GM18907 (cell line): ENCODE measurements at regions not wholly inside any gene's neighbourhood (a gene's known extent, or its start where the extent isn't known, plus 50 kb on each side); places are given as distances from the start of the nearest gene placed in this dataset.
"Not testable (repeated sequence)": the region's sequence is repeated elsewhere in the genome, so short reads cannot be mapped to it uniquely, and the experiment has no call there.

Source experiments
- ATAC-seq: cut with Tn5 transposase; IDR thresholded peaks from one replicate; pipeline ENCODE4 v1.9.1; 2021; ENCODE audit warnings: mild to moderate bottlenecking, moderate library complexity; ENCODE audit not compliant: unreplicated experiment

DNA sequence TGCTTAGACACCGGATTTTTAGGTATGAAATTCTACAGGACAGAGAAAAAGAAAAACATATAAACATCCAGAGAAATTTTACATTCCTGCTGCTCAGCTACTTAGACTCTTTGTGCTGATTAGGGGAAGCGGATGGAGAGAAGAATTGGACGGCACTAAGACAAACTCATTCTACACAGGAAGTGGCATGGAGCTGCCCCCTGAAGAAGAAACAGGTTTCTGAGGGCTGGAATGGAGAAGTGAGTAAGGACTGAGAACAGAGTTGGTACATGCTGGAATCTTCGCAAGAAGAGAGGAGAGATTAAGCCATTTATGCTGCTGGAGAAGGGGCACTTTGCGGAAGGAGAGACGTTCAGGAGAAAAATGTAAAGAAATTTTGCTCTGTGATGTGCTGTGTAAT is 253.0 kb upstream of the ERBB4 start:
- no peak for ATAC-seq

DNA sequence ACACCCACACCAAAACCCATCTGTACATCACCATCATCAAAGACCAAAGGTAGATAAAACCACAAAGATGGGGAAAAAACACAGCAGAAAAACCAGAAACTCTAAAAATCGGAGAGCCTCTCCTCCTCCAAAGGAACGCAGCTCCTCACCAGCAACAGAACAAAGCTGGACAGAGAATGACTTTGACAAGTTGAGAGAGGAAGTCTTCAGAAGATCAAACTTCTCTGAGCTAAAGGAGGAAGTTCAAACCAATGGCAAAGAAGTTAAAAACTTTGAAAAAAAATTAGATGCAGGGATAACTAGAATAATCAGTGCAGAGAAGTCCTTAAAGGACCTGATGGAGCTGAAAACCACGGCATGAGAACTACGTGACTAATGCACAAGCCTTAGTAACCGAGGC is 247.5 kb upstream of the ERBB4 start:
- not testable (repeated sequence) for ATAC-seq

DNA sequence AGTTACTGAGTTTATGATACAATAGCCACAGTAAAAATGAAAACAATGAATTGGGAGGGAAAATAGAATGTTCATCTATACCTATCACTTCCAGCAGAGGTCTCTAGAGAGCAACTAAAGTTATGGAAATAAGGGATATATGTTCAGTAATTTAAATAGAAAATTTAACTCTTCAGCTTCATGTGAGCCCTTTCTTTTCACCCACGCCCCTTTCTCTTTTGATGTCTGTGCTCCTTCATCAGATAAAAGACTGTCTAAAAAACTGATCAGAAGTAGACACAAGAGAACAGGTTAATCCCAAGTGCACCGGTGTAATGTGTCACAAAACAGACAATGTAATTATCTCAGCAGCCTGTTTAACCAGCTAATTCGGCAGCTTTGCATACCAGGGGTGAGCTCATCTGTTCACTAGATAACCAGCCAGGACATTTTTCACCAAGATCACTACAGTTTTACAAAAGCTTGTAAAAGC is 238.5 kb upstream of the ERBB4 start:
- ATAC-seq: peak; percentile 71

DNA sequence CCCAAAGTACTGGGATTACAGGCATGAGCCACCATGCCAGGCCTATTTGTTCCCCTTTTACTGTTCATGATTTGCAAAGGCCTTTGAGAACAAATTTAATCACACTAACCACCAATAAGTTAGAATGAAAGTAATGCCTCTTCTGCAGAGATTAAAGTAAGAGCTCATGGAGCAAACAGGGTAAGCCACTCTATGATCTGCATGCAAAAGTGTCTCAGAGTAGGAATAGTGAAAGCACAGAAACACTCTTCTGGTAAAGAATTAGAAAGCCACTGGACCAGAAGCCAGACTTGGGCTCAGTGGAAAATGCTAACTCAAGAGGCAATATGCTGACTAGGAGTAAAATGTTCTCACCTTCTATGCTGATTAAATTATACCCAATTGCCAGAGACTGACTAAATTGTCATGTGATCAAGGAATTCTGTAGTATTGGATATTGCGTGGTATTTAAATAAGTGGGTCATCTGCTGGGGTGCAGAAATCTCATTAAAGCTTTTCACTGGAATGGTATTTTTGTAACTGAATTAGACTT is 235.3 kb upstream of the ERBB4 start:
- ATAC-seq: no peak

DNA sequence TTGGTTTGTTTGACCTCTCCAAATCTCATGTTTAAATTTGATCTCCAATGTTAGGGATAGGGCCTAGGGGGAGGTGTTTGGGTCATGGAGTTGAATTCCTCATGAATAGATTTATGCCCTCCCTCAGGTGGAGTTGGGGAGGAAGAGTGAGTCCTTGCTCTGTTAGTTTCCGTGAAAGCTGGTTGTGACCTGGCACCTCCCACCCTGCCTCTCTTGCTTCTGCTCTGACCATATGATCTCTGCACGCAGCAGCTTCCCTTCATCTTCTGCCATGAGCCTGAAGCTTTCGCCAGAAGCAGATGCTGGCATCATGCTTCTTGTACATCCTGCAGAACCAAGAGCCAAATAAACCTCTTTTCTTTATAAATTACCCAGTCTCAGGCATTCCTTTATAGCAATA is 231.6 kb upstream of the ERBB4 start:
- ATAC-seq: no peak

DNA sequence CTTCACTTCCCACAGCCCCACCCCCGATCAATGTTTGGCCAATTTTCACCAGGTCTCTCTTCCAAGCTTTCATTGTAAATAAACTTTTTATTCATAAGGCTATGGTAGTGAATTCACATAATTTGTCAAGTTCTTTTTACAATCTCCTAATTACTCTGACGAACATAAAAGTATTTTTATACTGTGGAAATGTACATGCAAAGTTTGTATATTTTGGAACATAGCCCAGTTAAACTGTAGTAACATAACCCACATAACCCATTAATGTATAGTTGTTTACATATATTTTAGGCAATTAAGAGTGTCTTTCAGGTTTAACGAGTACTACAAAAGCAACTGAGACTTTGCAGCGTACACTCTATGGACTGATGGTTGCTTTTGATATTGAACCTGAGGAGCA is 228.3 kb upstream of the ERBB4 start:
- ATAC-seq: no peak

DNA sequence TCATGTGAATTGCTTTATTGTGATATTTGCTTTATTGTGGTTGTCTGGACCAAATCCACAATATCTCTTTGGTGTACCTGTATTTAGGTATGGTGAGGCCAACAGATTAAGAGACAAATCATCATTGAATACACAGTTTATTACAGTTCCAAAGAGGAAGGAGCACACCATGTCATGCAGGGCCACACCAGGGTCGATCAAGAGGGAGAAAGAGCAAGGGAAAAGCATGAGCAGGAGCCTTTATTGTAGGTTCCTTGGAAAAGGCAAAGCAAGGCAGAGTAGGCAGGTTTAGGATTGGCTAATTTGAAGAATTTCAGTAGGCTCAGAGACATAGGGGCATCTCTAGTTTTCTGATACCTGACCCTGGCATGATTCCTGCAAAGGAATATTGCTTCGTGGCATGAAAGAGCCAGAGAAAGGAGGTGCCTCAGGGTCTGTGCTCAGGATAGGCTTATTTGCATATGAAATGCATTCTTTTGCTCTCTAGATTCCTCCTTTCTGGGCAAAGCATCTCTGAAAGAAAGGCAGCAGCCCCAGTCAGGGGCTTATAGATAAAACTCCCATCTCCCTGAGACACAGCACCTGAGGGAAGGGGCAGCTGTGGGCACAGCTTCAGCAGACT is 214.2 kb upstream of the ERBB4 start:
- no peak for ATAC-seq

DNA sequence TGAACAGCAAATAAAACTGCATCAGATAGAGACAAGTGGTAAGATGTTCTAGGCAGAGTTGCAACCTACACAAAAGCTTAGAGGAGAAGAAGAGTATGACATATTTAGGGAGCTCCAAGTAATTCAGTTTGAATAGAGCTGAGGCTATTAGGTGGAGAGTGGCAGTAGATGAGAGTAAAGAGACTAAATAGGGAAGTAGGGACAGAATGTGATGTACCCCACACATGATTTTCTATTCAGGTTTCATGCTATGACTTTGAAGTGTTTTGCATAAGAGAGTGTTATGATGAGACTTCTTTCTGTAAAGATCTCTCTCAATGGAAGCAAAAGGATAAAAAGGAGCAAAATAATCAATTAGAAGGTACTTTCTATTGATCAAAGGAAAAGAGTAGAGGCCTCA is 206.8 kb upstream of the ERBB4 start:
- peak; percentile 85 for ATAC-seq

DNA sequence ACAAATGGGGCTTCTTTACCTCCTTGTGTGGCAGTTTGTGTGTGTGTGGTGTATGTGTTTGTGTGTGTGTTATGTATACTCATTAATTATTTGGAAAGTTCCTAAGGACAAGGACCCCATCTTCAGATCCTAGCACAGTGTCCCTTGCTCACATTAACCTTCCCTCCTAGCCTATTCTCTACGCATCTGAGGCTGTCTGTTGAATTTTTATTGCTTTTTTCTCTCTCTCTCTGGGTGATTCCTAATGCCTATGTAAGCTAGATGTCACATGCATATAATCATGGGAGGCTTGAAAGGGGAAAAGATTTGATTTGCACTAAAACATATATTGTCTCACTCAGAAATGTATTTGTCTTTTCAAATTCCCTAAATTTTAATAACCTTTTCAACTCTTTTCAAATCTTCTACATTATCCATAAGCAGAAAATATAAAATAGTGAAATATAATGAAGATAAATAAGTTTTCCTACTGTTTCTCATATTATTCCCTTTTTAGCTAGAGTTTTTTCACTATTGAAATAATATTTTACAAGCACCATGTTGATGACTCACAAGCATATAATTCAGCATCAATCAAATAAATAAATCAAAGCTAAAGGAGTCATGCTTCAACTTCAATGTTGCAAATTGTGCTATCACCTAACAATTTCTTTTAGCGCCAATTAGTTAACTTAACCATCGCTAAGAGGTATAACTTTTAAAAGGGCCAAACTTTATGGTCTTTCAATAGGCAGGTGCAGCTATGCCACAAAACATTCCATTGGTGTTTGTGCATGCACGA is 199.0 kb upstream of the ERBB4 start:
- ATAC-seq: no peak

DNA sequence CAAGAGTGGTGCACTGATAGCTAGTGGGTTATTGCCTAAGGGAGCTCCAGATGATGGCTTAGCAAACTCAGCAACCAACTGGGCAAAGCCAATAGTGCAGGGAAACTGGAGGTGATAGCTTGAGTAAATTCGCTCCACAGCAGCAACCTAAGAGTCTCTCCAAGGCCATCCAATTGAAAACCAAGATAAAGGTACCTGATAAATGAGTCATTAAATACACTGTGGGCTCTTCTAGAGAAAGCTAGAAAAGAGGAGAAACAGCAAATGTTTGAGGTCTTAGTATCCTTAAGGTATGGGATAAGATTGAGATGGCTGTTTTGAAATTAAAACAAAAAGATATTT is 197.8 kb upstream of the ERBB4 start:
- no peak for ATAC-seq

DNA sequence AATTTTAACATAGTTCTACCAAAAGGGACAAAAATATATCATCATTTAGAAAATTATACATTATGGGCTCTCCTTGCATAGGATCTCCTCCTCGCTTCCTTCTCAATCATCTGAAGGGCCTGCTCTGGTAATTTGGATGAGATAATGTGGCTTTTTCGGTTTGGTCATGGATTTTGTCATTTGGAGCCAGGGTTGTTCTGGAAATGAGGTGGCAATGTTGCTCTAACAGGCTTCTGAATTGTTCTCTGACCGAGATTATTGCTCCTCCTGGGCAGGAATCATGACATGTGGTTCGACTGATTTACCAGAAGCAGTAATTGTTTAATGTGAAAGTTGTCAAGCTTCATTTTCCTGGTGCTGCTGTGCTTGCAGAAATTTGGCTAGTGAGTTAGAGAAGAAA is 194.7 kb upstream of the ERBB4 start:
- peak; percentile 48 for ATAC-seq

DNA sequence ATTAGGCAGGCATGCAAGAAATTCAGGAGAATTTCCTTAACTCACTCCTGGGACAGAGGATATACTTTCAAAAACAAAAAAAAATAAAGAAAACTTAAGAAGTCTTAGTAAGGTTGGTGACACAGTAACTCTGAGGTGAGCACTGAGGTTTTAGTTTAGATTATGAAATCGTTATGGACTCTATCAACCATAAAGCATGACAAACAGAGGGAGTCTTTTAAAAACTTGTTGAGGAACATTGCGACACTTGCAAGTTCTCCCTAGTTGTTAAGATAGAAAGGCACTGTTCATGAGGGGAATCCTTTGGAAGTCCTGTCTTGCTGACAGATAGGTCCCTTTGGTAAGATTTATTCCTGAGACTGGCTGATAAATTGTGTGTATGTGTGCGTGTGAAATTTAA is 194.3 kb upstream of the ERBB4 start:
- ATAC-seq: peak; percentile 39

DNA sequence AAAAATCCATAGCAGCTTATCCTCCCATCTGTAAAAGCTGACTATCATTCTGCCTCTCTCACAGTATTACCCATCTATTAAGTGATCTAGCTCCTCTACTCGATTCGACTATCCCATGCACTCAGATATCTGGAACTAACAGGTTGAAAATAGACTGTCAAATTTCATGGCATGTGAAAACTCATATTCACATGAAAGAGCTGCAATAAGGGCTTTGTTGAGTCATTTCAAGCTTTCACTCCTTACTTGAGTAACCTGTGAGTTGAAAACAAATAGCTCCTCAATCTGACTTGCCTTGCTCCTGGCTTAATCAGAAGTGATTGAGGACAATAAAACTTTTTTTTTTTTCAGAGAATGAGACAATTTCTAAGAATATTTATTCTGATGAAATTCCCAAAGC is 192.4 kb upstream of the ERBB4 start:
- peak; percentile 74 for ATAC-seq

DNA sequence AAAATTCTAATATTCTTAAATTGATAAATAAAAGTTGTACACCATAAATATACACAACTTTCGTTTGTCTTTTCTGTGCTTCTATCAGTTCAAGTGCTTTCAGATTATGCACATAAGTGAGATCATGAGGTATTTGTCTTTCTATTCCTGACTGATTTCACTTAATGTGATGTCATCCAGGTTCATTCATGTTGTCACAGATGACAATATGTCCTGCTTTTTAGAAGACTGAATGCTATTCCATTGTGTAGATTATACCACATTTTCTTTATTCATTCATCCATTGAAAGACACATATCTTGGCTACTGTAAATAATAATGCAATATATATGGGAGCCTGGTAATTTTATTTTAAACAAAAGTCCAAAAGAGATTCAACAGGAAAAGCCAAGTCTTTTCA is 190.1 kb upstream of the ERBB4 start:
- ATAC-seq: no peak

DNA sequence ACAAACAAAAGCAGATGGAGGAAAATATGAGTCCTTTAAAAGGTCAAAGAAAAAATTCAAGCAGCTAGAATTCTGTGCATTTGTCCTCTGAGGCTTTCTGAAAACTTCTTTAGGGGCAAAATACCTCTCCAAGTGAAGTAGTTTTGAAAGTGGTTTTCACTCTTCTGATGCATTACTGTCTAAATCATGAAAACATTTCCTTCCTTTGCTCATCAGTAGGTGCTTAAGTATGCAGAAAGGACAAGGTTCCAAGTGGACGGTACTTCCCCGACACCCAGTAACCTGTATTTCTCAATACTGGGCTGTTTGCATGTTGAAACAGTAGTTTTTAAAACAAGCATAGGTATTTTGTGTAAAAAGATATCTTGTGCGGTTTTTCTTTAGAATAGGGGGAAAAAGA is 189.1 kb upstream of the ERBB4 start:
- ATAC-seq: peak; percentile 52

DNA sequence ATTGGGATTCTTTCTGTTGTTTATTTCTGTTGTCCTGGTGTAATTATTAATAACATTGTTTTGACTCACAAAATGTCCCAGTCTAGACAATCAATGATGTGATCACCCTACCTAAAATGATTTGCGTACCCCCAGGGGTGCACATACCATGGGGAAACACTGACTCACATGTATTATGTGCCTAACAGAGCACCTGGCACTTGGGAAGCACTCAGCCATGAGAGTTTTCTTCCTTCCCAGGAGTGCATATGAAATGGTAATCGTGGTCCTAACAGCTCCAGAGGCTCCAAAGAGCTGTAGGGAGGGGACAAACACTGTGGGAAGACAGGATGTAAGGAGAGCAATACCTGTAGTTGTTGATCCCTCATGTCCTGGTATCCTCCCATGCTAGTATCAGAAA is 187.8 kb upstream of the ERBB4 start:
- ATAC-seq: peak; percentile 57

DNA sequence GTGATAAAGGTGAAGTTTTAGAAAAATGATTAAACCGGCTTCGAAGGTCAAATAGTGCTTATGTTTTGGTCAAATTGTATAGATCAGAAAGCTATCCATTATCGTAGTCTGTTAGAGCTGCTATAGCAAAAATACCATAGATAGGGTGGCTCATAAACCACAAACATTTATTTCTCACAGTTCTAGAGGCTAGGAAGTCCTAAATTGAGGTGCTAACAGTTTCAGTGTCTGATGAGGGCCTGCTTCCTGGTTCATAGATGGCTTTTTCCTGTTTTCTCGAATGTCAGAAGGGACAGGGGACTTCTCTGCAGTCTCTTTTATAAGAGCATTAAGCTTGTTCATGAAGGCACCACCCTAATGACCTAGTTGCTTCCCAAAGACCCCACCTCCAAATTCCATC is 186.6 kb upstream of the ERBB4 start:
- no peak for ATAC-seq

DNA sequence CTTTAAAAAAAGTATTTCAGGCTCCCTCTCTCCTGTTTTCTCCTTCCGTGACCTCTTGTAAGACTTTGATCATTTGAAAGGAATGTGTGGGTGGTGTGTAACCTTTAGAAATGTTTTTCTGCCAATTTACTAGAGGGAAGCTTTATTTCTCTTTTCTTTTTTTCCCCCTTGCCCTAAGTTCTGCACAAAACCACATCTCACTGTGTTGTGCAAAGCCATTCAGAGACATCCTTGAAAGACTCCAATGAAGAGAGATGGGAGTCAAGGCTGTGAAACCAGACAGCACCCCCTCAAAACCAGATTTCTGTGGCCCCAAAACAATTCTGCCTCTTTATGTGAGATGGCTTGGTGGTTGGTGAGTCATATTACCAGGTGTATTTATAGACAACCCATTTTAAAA is 184.6 kb upstream of the ERBB4 start:
- ATAC-seq: no peak

DNA sequence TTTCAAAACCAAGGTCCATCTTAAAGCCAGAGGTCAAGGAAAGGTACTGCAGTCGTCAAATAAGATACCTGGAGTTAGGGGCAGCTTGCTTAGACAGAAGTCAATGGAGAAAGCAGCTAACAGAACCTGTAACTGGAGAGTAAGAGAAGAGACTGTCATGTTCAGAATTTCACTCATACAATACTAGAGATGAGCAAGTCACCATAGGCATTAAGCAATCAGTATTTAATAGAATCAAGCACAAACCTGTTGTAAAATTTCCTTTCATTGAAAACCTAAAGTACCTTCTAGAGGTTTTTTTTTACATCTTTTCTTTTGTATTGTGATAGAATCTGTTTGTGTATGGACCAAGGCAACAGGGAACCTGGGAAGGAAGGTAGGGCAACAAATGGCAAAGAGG is 183.4 kb upstream of the ERBB4 start:
- ATAC-seq: no peak

DNA sequence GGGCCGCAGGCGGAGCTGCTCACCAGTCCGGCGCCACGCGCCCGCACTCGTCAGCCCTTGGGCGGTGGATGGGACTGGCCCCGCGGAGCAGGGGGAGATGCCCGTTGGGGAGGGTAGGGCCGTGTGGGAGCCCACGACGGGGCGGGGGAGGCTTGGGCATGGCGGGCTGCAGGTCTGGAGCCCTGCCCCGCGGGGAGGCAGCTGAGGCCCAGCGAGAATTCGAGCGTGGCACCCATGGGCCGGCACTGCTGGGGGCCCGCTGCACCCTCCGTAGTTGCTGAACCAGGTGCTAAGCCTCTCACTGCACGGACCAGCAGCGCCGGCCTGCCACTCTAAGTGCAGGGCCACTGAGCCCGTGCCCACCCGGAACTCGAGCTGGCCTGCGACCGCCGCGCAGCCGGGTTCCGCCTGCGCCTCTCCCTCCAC is 182.4 kb upstream of the ERBB4 start:
- ATAC-seq: no peak

DNA sequence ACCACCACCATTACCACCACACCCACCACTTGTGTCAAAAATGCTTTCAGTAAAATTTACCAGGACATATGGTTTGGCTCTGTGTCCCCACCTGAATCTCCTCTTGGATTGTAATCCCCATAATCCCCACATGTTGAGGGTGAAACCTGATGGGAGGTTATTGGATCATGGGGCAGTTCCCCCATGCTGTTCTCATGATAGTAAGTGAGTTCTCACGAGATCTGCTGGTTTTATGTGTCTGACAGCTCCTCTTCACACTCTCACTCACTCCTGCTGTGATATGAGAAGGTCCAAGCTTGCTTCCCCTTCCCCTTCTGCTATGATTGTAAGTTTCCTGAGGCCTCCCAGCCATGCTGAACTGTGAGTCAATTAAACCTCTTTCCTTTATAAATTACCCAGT is 176.8 kb upstream of the ERBB4 start:
- not testable (repeated sequence) for ATAC-seq

DNA sequence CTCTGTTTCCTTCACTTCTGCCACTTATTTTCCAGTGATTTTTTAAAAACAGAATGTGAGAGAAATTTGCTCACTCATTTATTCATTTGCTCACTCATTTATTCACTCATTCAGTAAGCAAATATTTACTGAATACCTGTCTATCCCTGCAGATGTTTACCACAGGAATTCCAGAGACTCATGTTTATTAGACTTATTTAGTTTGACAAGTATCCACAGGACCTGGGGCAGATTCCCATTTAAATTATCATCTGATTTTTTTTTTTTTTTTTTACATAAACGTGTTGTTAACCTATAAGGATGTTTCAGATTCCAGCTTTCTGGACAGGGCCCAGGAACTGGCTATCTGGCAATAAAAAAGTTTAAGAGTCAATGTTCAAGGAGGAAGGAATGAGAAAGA is 175.1 kb upstream of the ERBB4 start:
- no peak for ATAC-seq

DNA sequence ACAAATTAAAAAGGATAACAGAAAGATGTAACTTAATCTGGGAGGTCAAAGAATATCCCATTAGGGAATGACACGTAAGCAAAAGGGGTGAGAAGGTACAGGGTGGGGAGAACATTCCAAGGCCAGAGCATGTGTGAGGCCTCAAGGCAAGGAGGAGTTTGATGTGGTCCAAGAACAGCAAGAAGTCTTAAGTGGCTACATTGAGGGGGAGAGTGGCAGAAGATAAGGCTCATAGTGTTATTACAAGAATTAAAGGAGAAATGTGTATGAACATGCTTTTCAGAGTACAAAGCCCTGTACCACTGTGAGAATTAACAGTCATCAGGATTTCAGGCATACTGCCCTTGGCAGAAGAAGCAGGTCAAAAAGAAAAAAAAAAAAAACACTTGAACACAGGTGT is 174.4 kb upstream of the ERBB4 start:
- no peak for ATAC-seq
